ENCODE measurements at regions not wholly inside any gene's neighbourhood (a gene's known extent, or its start where the extent isn't known, plus 50 kb on each side); places are given as distances from the start of the nearest gene placed in this dataset.
"Not testable (repeated sequence)": the region's sequence is repeated elsewhere in the genome, so short reads cannot be mapped to it uniquely, and the experiment has no call there.

- no peak for DNase-seq (ENCODE audit: low read depth in 4 of 4, low spot score in 3 of 4)
Observed at GRCh38 chr2:198545411-198545810, 741.0 kb downstream of the PLCL1 start.

GRCh38 chr2:198544461-198544860, 740.1 kb downstream of the PLCL1 start:
- no peak for DNase-seq (ENCODE audit: low read depth in 4 of 4, low spot score in 3 of 4)

- DNase-seq (ENCODE audit: low read depth in 4 of 4, low spot score in 3 of 4), result no peak
Observed at GRCh38 chr2:198534756-198535155, 730.4 kb downstream of the PLCL1 start.

GRCh38 chr2:198525211-198525969, 721.0 kb downstream of the PLCL1 start:
- DNase-seq (ENCODE audit: low read depth in 4 of 4, low spot score in 3 of 4), result no peak

- DNase-seq (ENCODE audit: low read depth in 4 of 4, low spot score in 3 of 4), result no peak
Observed at GRCh38 chr2:198523710-198524109, 719.3 kb downstream of the PLCL1 start.

- no peak for DNase-seq (ENCODE audit: low read depth in 4 of 4, low spot score in 3 of 4)
Observed at GRCh38 chr2:198518935-198519334, 714.5 kb downstream of the PLCL1 start.

- DNase-seq (ENCODE audit: low read depth in 4 of 4, low spot score in 3 of 4), result no peak
Observed at GRCh38 chr2:198517976-198518375, 713.6 kb downstream of the PLCL1 start.

- not testable (repeated sequence) for DNase-seq (ENCODE audit: low read depth in 4 of 4, low spot score in 3 of 4)
Observed at GRCh38 chr2:198508610-198509009, 704.2 kb downstream of the PLCL1 start.

- no peak for DNase-seq (ENCODE audit: low read depth in 4 of 4, low spot score in 3 of 4)
Observed at GRCh38 chr2:198499539-198499938, 695.1 kb downstream of the PLCL1 start.

- no peak for DNase-seq (ENCODE audit: low read depth in 4 of 4, low spot score in 3 of 4)
Observed at GRCh38 chr2:198498516-198498915, 694.1 kb downstream of the PLCL1 start.

GRCh38 chr2:198498048-198498447, 693.7 kb downstream of the PLCL1 start:
- no peak for DNase-seq (ENCODE audit: low read depth in 4 of 4, low spot score in 3 of 4)

GRCh38 chr2:198494931-198495330, 690.5 kb downstream of the PLCL1 start:
- DNase-seq (ENCODE audit: low read depth in 4 of 4, low spot score in 3 of 4), result no peak

- DNase-seq (ENCODE audit: low read depth in 4 of 4, low spot score in 3 of 4), result no peak
Observed at GRCh38 chr2:198490748-198491147, 686.4 kb downstream of the PLCL1 start.

- no peak for DNase-seq (ENCODE audit: low read depth in 4 of 4, low spot score in 3 of 4)
Observed at GRCh38 chr2:198488964-198489363, 684.6 kb downstream of the PLCL1 start.

- DNase-seq (ENCODE audit: low read depth in 4 of 4, low spot score in 3 of 4), result no peak
Observed at GRCh38 chr2:198483051-198483450, 678.7 kb downstream of the PLCL1 start.

GRCh38 chr2:198479065-198479464, 674.7 kb downstream of the PLCL1 start:
- DNase-seq (ENCODE audit: low read depth in 4 of 4, low spot score in 3 of 4), result no peak

- no peak for DNase-seq (ENCODE audit: low read depth in 4 of 4, low spot score in 3 of 4)
Observed at GRCh38 chr2:198478361-198478760, 674.0 kb downstream of the PLCL1 start.

- no peak for DNase-seq (ENCODE audit: low read depth in 4 of 4, low spot score in 3 of 4)
Observed at GRCh38 chr2:198476007-198476406, 671.6 kb downstream of the PLCL1 start.

- no peak for DNase-seq (ENCODE audit: low read depth in 4 of 4, low spot score in 3 of 4)
Observed at GRCh38 chr2:198471291-198471690, 666.9 kb downstream of the PLCL1 start.

GRCh38 chr2:198468136-198468535, 663.7 kb downstream of the PLCL1 start:
- no peak for DNase-seq (ENCODE audit: low read depth in 4 of 4, low spot score in 3 of 4)

- no peak for DNase-seq (ENCODE audit: low read depth in 4 of 4, low spot score in 3 of 4)
Observed at GRCh38 chr2:198465970-198466369, 661.6 kb downstream of the PLCL1 start.

- DNase-seq (ENCODE audit: low read depth in 4 of 4, low spot score in 3 of 4), result no peak
Observed at GRCh38 chr2:198456418-198456817, 652.0 kb downstream of the PLCL1 start.

GRCh38 chr2:198453866-198454265, 649.5 kb downstream of the PLCL1 start:
- no peak for DNase-seq (ENCODE audit: low read depth in 4 of 4, low spot score in 3 of 4)

Measured in right renal pelvis (tissue), 4 donors.